HEK293T (cell line): ENCODE measurements at regions not wholly inside any gene's neighbourhood (a gene's known extent, or its start where the extent isn't known, plus 50 kb on each side); places are given as distances from the start of the nearest gene placed in this dataset.

Experiments used
- ARNT ChIP-seq: fragments of 450-650 bp; IDR thresholded peaks from 2 replicates; pipeline ENCODE4 v1.6.1; 2017; ENCODE audit warnings: mild to moderate bottlenecking
- BHLHE40 ChIP-seq: fragments of 450-650 bp; IDR thresholded peaks from 2 replicates; pipeline ENCODE4 v1.6.1; 2016; ENCODE audit warnings: mild to moderate bottlenecking, moderate library complexity, borderline replicate concordance
- FOXK2 ChIP-seq: fragments of 450-650 bp; IDR thresholded peaks from 2 replicates; pipeline ENCODE4 v1.6.1; 2016; ENCODE audit warnings: mild to moderate bottlenecking
- SUZ12 ChIP-seq: fragments of 450-650 bp; IDR thresholded peaks from 2 replicates; pipeline ENCODE4 v1.6.1; 2016; ENCODE audit warnings: mild to moderate bottlenecking
- TARDBP ChIP-seq: fragments of 450-650 bp; IDR thresholded peaks from 2 replicates; pipeline ENCODE4 v1.6.1; 2016
- TF ChIP-seq, protein P1 (sequence below): fragments of 450-650 bp; IDR thresholded peaks from 2 replicates; pipeline ENCODE4 v1.6.1; 2016

DNA sequence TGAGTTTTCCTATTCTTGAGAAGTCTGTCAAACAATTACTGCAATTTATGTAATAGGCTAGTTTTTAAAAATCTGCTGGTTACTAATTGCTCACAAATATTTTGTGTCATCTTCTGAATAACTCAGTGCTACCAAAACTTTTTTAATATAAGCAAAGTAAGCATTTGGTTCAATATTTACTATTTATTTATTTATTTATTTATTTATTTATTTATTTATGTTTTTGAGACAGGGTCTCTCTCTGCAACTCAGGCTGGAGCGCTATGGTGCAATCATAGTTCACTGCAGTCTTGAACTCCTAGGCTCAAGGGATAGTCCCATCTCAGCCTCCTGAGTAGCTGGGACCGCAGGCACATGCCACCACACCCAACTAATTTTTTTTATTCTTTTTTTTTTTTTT lies 60.4 kb upstream of the CDH20 start:
- no peak for TF ChIP-seq FOXK2
- TF ChIP-seq TARDBP = no peak
- no peak for TF ChIP-seq BHLHE40
- no peak for TF ChIP-seq ARNT
- TF ChIP-seq SUZ12 = no peak
- TF ChIP-seq, protein P1, sequence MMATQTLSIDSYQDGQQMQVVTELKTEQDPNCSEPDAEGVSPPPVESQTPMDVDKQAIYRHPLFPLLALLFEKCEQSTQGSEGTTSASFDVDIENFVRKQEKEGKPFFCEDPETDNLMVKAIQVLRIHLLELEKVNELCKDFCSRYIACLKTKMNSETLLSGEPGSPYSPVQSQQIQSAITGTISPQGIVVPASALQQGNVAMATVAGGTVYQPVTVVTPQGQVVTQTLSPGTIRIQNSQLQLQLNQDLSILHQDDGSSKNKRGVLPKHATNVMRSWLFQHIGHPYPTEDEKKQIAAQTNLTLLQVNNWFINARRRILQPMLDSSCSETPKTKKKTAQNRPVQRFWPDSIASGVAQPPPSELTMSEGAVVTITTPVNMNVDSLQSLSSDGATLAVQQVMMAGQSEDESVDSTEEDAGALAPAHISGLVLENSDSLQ = no peak
